Lower leg skin (tissue), 3 donors: ENCODE measurements at regions not wholly inside any gene's neighbourhood (a gene's known extent, or its start where the extent isn't known, plus 50 kb on each side); places are given as distances from the start of the nearest gene placed in this dataset.

Experiments used
- POLR2A ChIP-seq, 2 donors: fragments of 450-650 bp; IDR thresholded peaks; one replicate each; pipeline ENCODE4 v1.6.1; 2016 to 2017; ENCODE audit warnings: antibody characterized with exemption in 2 of 2, mild to moderate bottlenecking in 1 of 2, moderate library complexity in 1 of 2
- TF ChIP-seq, protein P1 (sequence below), 3 donors: fragments of 450-650 bp; IDR thresholded peaks; one replicate each; pipeline ENCODE4 v1.5.1; 2016; ENCODE audit warnings: antibody characterized with exemption in 3 of 3, mild to moderate bottlenecking in 3 of 3, moderate library complexity in 2 of 3

- TF ChIP-seq, protein P1, sequence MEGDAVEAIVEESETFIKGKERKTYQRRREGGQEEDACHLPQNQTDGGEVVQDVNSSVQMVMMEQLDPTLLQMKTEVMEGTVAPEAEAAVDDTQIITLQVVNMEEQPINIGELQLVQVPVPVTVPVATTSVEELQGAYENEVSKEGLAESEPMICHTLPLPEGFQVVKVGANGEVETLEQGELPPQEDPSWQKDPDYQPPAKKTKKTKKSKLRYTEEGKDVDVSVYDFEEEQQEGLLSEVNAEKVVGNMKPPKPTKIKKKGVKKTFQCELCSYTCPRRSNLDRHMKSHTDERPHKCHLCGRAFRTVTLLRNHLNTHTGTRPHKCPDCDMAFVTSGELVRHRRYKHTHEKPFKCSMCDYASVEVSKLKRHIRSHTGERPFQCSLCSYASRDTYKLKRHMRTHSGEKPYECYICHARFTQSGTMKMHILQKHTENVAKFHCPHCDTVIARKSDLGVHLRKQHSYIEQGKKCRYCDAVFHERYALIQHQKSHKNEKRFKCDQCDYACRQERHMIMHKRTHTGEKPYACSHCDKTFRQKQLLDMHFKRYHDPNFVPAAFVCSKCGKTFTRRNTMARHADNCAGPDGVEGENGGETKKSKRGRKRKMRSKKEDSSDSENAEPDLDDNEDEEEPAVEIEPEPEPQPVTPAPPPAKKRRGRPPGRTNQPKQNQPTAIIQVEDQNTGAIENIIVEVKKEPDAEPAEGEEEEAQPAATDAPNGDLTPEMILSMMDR (IDR thresholded peaks at IDR 0.05): no peak
- TF ChIP-seq POLR2A (IDR thresholded peaks at IDR 0.05): no peak
Measured at GRCh38 chrY:21169821-21170220, 341.3 kb upstream of the RBMY1B start.
